RWPE1 (cell line): ENCODE measurements at regions not wholly inside any gene's neighbourhood (a gene's known extent, or its start where the extent isn't known, plus 50 kb on each side); places are given as distances from the start of the nearest gene placed in this dataset.

ENCODE experiments used
- CTCF ChIA-PET: fragments of 350-600 bp; sonication (Branson Sonifier 250); formaldehyde crosslinking; extraction: SDS; loops from one replicate; lab custom pipeline; 2021; lab: Yijun Ruan, JAX
- POLR2A ChIA-PET: fragments of 400-600 bp; formaldehyde crosslinking; extraction: SDS; loops from one replicate; lab custom pipeline; 2020; ENCODE audit warnings: antibody characterized with exemption; ENCODE audit not compliant: low non-redundant PET; lab: Yijun Ruan, JAX
- DNase-seq: peaks from one replicate; pipeline ENCODE4 v3.0.0; 2012; ENCODE audit warnings: low spot score
- H3K27ac ChIP-seq: fragments of 450-650 bp; 2 replicates; pipeline ENCODE4 v1.5.1; 2017
- TF ChIP-seq, protein P1 (sequence below): fragments of 450-650 bp; conservative IDR thresholded peaks from 2 replicates; pipeline ENCODE4 v1.5.1; 2017; ENCODE audit warnings: low read depth, mild to moderate bottlenecking

GRCh38 chr16:77610496-77610895 lies 111.8 kb upstream of the NUDT7 start:
- TF ChIP-seq, protein P1, sequence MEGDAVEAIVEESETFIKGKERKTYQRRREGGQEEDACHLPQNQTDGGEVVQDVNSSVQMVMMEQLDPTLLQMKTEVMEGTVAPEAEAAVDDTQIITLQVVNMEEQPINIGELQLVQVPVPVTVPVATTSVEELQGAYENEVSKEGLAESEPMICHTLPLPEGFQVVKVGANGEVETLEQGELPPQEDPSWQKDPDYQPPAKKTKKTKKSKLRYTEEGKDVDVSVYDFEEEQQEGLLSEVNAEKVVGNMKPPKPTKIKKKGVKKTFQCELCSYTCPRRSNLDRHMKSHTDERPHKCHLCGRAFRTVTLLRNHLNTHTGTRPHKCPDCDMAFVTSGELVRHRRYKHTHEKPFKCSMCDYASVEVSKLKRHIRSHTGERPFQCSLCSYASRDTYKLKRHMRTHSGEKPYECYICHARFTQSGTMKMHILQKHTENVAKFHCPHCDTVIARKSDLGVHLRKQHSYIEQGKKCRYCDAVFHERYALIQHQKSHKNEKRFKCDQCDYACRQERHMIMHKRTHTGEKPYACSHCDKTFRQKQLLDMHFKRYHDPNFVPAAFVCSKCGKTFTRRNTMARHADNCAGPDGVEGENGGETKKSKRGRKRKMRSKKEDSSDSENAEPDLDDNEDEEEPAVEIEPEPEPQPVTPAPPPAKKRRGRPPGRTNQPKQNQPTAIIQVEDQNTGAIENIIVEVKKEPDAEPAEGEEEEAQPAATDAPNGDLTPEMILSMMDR: no peak
- ChIA-PET CTCF (no interaction called here), POLR2A (no interaction called here)
- DNase-seq: no peak
- H3K27ac ChIP-seq: no peak overlapping the region

DNA sequence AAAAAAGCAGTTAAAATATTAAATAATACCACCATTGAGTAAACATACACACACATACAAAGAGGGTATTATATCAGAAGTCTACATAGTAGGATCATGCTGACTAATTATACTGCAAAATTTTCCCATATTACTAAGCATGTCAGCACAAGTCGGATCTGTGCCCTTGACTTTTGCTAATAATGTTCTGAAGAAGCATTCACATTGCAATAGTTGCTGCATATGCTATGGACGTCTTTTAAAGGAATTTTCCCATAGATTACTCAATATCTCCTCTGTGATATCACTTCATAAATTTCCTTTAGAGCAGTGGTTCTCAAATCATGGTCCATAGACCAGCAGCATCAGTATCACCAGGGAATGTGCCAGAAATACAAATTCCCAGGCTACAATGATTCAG lies 110.9 kb upstream of the NUDT7 start:
- ChIA-PET CTCF (no interaction called here), POLR2A (no interaction called here)
- H3K27ac ChIP-seq: no peak overlapping the region
- DNase-seq: no peak
- TF ChIP-seq, protein P1: no peak

DNA sequence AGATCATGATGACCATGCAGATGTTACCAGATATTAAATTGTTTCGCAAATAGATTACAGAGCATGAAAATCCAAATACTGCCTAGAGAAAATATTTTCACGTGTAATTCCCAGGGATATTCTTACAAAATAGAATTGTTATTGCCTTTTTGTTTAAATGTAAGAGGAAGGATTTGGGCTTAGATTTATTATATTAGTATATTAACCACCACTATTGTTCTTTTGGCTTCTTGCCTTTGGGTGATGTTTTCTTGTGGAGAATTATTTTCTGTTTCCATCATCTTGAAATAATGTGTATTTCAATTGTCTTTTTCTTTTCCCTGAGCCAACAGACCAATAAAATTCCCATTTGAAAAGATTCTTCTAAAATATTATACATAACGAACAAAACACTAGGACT lies 109.7 kb upstream of the NUDT7 start:
- ChIA-PET POLR2A (no interaction called here), CTCF (no interaction called here)
- TF ChIP-seq, protein P1: no peak
- H3K27ac ChIP-seq: no peak overlapping the region
- no peak for DNase-seq

- no peak for DNase-seq
- TF ChIP-seq, protein P1: no peak
- H3K27ac ChIP-seq: no peak overlapping the region
- CTCF ChIA-PET: no interaction called here
- POLR2A ChIA-PET: no interaction called here
These were observed 109.2 kb upstream of the NUDT7 start for GRCh38 chr16:77613095-77613494.

DNA sequence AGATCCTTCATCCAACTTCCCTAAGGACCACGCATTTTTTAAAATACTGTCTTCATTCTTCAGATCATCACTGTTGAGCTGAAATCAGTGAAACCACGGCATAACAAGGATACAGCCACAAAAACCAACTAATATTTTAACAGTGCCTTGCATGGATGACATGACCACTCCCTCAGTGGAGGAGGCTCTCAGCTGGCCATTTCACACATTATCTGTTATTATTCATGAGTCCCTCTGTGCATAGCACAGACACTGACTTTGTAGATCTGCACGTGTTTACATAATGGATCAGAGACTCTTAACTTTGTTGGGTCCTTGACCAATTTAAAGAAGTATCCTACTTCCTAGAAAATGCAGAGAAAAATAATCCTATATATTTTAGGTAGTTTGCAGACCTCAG lies 104.8 kb upstream of the NUDT7 start:
- DNase-seq: no peak
- no peak overlapping the region for H3K27ac ChIP-seq
- TF ChIP-seq, protein P1: no peak
- ChIA-PET CTCF (no interaction called here), POLR2A (no interaction called here)

GRCh38 chr16:77617996-77618395 lies 104.3 kb upstream of the NUDT7 start:
- TF ChIP-seq, protein P1: no peak
- no peak overlapping the region for H3K27ac ChIP-seq
- no peak for DNase-seq
- POLR2A ChIA-PET: no interaction called here
- CTCF ChIA-PET: no interaction called here

DNA sequence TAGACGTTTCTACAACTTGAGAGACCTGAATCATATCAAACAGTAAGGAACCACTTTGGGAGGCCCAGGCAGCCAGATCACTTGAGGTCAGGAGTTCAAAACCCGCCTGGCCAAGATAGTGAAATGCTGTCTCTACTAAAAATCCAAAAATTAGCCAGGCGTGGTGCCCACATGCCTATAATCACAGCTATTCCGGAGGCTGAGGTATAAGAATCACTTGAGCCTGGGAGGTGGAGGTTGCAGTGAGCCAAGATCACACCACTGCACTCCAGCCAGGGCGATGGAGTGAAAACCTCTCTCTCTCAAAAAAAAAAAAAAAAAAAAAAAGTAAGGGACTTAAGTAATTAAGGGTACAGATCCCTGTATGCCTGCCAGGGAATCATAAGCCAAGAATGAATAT lies 103.4 kb upstream of the NUDT7 start:
- TF ChIP-seq, protein P1: no peak
- POLR2A ChIA-PET: no interaction called here
- no peak overlapping the region for H3K27ac ChIP-seq
- CTCF ChIA-PET: interaction anchor here (0.6 kb wide), 1 partner anchor 41 kb away, joined by 5 read pairs; no protein-coding TSS in a partner anchor
- DNase-seq: no peak
